Calu3 (cell line): ENCODE measurements at regions not wholly inside any gene's neighbourhood (a gene's known extent, or its start where the extent isn't known, plus 50 kb on each side); places are given as distances from the start of the nearest gene placed in this dataset.

Experiments
- BruUV-seq: library from RNA; stranded (reverse); fragments of 400-500 nt; replicated peaks from 2 replicates; lab custom pipeline; 2021; lab: Mats Ljungman, UMichigan
- CTCF ChIA-PET: fragments of 300-600 bp; sonication (Branson Sonifier 250); formaldehyde crosslinking; loops from one replicate; lab custom pipeline; 2022; ENCODE audit warnings: antibody characterized with exemption; lab: Charles Lee
- DNase-seq: peaks from one replicate; pipeline ENCODE4 v3.0.0; 2022
- H3K27ac Mint-ChIP-seq: one replicate; pipeline ENCODE4 v1.8.0; 2022; ENCODE audit warnings: mixed read lengths; ENCODE audit not compliant: unreplicated experiment
- H3K27me3 Mint-ChIP-seq: one replicate; pipeline ENCODE4 v1.8.0; 2022; ENCODE audit warnings: mixed read lengths; ENCODE audit not compliant: unreplicated experiment
- H3K36me3 Mint-ChIP-seq: one replicate; pipeline ENCODE4 v1.8.0; 2022; ENCODE audit warnings: mild to moderate bottlenecking, moderate library complexity, mixed read lengths; ENCODE audit not compliant: insufficient read depth, unreplicated experiment
- H3K4me1 Mint-ChIP-seq: one replicate; pipeline ENCODE4 v1.8.0; 2022; ENCODE audit warnings: mild to moderate bottlenecking, low read depth, mixed read lengths; ENCODE audit not compliant: unreplicated experiment
- H3K4me3 Mint-ChIP-seq: one replicate; pipeline ENCODE4 v1.8.0; 2022; ENCODE audit warnings: mild to moderate bottlenecking, low read depth, moderate library complexity, mixed read lengths; ENCODE audit not compliant: unreplicated experiment
- H3K9me3 Mint-ChIP-seq: one replicate; pipeline ENCODE4 v1.8.0; 2022; ENCODE audit warnings: low read depth, mixed read lengths; ENCODE audit not compliant: unreplicated experiment
- CTCF ChIP-seq: fragments of 200-600 bp; IDR thresholded peaks from one replicate; pipeline ENCODE4 v1.8.0; 2022; ENCODE audit warnings: antibody characterized with exemption; ENCODE audit not compliant: unreplicated experiment
- intact Hi-C: fragments of 100-400 bp; cut with micrococcal nuclease; formaldehyde crosslinking; loops from one replicate; pipeline ENCODE4 v1.10.0; 2022; ENCODE audit not compliant: unreplicated experiment

GRCh38 chr6:91477688-91478087 is 890.8 kb upstream of the MAP3K7 start:
- H3K27ac Mint-ChIP-seq = peak overlapping the region; percentile 28

GRCh38 chr6:91476000-91476399 is 889.1 kb upstream of the MAP3K7 start:
- intact Hi-C loops = no loop called here
- peaks cover 14% of the 10 kb centered on the region for H3K4me1 Mint-ChIP-seq
- peak; percentile 28 for DNase-seq
- TF ChIP-seq CTCF = no peak
- no peaks in the 10 kb centered on the region for H3K27me3 Mint-ChIP-seq
- CTCF ChIA-PET = interaction anchor here (1.0 kb wide), 1 partner anchor 9 kb away, joined by 4 read pairs; no protein-coding TSS in a partner anchor
- peak overlapping the region; percentile 71 for H3K27ac Mint-ChIP-seq
- no TSS peak for BruUV-seq
- H3K4me3 Mint-ChIP-seq = no peak overlapping the region
- H3K9me3 Mint-ChIP-seq = no peaks in the 10 kb centered on the region
- H3K36me3 Mint-ChIP-seq = no peaks in the 10 kb centered on the region

More at GRCh38 chr6:91477688-91478087, 890.8 kb upstream of the MAP3K7 start:
- peaks cover 20% of the 10 kb centered on the region for H3K4me1 Mint-ChIP-seq
- H3K4me3 Mint-ChIP-seq = no peak overlapping the region
- TF ChIP-seq CTCF = no peak
- BruUV-seq = no TSS peak
- no peaks in the 10 kb centered on the region for H3K36me3 Mint-ChIP-seq
- CTCF ChIA-PET = no interaction called here
- DNase-seq = no peak
- intact Hi-C loops = no loop called here
- no peaks in the 10 kb centered on the region for H3K9me3 Mint-ChIP-seq
- H3K27me3 Mint-ChIP-seq = no peaks in the 10 kb centered on the region

- H3K36me3 Mint-ChIP-seq = no peaks in the 10 kb centered on the region
- no TSS peak for BruUV-seq
- H3K9me3 Mint-ChIP-seq = peaks cover 3% of the 10 kb centered on the region
- CTCF ChIA-PET = no interaction called here
- intact Hi-C loops = no loop called here
- no peak for TF ChIP-seq CTCF
- H3K27me3 Mint-ChIP-seq = no peaks in the 10 kb centered on the region
- no peak overlapping the region for H3K4me3 Mint-ChIP-seq
- no peaks in the 10 kb centered on the region for H3K4me1 Mint-ChIP-seq
- no peak for DNase-seq
- H3K27ac Mint-ChIP-seq = no peak overlapping the region
These were observed 878.5 kb upstream of the MAP3K7 start for GRCh38 chr6:91465393-91465792.

- no peak overlapping the region for H3K4me3 Mint-ChIP-seq
- no peaks in the 10 kb centered on the region for H3K36me3 Mint-ChIP-seq
- no peak overlapping the region for H3K27ac Mint-ChIP-seq
- CTCF ChIA-PET = no interaction called here
- no peak for DNase-seq
- TF ChIP-seq CTCF = no peak
- H3K4me1 Mint-ChIP-seq = no peaks in the 10 kb centered on the region
- intact Hi-C loops = no loop called here
- H3K9me3 Mint-ChIP-seq = peaks cover 3% of the 10 kb centered on the region
- BruUV-seq = no TSS peak
- H3K27me3 Mint-ChIP-seq = no peaks in the 10 kb centered on the region
These were observed 877.8 kb upstream of the MAP3K7 start for GRCh38 chr6:91464718-91465117.
